IMR-90 (cell line): ENCODE measurements at regions not wholly inside any gene's neighbourhood (a gene's known extent, or its start where the extent isn't known, plus 50 kb on each side); places are given as distances from the start of the nearest gene placed in this dataset.

Source experiments
- BHLHE40 ChIP-seq: fragments of 150-350 bp; IDR thresholded peaks from 2 replicates; pipeline ENCODE4 v1.6.1; 2016; ENCODE audit warnings: mild to moderate bottlenecking, low read depth, low read length
- CEBPB ChIP-seq: IDR thresholded peaks from 2 replicates; pipeline ENCODE4 v1.6.1; 2012; ENCODE audit warnings: low read depth, low read length, improper control_type of control experiment
- CHD1 ChIP-seq: IDR thresholded peaks from 2 replicates; pipeline ENCODE4 v1.6.1; 2012; ENCODE audit warnings: low read depth, low read length, improper control_type of control experiment
- CTCF ChIP-seq: conservative IDR thresholded peaks from 2 replicates; pipeline ENCODE4 v1.5.1; 2012; ENCODE audit warnings: mild to moderate bottlenecking, low read depth, low read length, improper control_type of control experiment
- ELK1 ChIP-seq: fragments of 150-350 bp; IDR thresholded peaks from 2 replicates; pipeline ENCODE4 v1.6.1; 2016; ENCODE audit warnings: low read depth, mild to moderate bottlenecking, low read length, moderate library complexity, borderline replicate concordance
- FOS ChIP-seq: fragments of 150-350 bp; IDR thresholded peaks from 2 replicates; pipeline ENCODE4 v1.6.1; 2016; ENCODE audit warnings: low read depth, low read length
- MAFK ChIP-seq: IDR thresholded peaks from 2 replicates; pipeline ENCODE4 v1.6.1; 2012; ENCODE audit warnings: low read depth, low read length, improper control_type of control experiment
- MAZ ChIP-seq: IDR thresholded peaks from 2 replicates; pipeline ENCODE4 v1.6.1; 2012; ENCODE audit warnings: low read depth, mild to moderate bottlenecking, low read length, improper control_type of control experiment, moderate library complexity, borderline replicate concordance
- POLR2A ChIP-seq: IDR thresholded peaks from 2 replicates; pipeline ENCODE4 v1.6.1; 2012; ENCODE audit warnings: mild to moderate bottlenecking, low read depth, low read length
- RAD21 ChIP-seq: IDR thresholded peaks from 2 replicates; pipeline ENCODE4 v1.6.1; 2012; ENCODE audit warnings: low read length, improper control_type of control experiment
- RCOR1 ChIP-seq: IDR thresholded peaks from 2 replicates; pipeline ENCODE4 v1.6.1; 2012; ENCODE audit warnings: mild to moderate bottlenecking, low read length, improper control_type of control experiment; ENCODE audit not compliant: insufficient replicate concordance
- RFX5 ChIP-seq: IDR thresholded peaks from 2 replicates; pipeline ENCODE4 v1.8.0; 2012; ENCODE audit warnings: low read depth, mild to moderate bottlenecking, low read length, moderate library complexity
- SMC3 ChIP-seq: fragments of 150-350 bp; IDR thresholded peaks from 2 replicates; pipeline ENCODE4 v1.6.1; 2016; ENCODE audit warnings: low read depth, mild to moderate bottlenecking, antibody characterized with exemption, low read length, moderate library complexity
- TF ChIP-seq, protein P1 (sequence below): fragments of 150-350 bp; IDR thresholded peaks from 2 replicates; pipeline ENCODE4 v1.6.1; 2017; ENCODE audit warnings: mild to moderate bottlenecking, antibody characterized with exemption, low read length, low read depth

- TF ChIP-seq POLR2A = no peak
- TF ChIP-seq CTCF = no peak
- no peak for TF ChIP-seq RAD21
- TF ChIP-seq RFX5 = no peak
- TF ChIP-seq FOS = no peak
- TF ChIP-seq BHLHE40 = no peak
- TF ChIP-seq MAZ = no peak
- no peak for TF ChIP-seq CEBPB
- TF ChIP-seq, protein P1, sequence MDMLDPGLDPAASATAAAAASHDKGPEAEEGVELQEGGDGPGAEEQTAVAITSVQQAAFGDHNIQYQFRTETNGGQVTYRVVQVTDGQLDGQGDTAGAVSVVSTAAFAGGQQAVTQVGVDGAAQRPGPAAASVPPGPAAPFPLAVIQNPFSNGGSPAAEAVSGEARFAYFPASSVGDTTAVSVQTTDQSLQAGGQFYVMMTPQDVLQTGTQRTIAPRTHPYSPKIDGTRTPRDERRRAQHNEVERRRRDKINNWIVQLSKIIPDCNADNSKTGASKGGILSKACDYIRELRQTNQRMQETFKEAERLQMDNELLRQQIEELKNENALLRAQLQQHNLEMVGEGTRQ = no peak
- no peak for TF ChIP-seq RCOR1
- no peak for TF ChIP-seq SMC3
- TF ChIP-seq ELK1 = no peak
- peak; percentile 90 for TF ChIP-seq MAFK
- no peak for TF ChIP-seq CHD1
Measured at GRCh38 chr1:199639453-199639852, 388.1 kb upstream of the NR5A2 start.
